HS-5 (cell line): ENCODE measurements at regions not wholly inside any gene's neighbourhood (a gene's known extent, or its start where the extent isn't known, plus 50 kb on each side); places are given as distances from the start of the nearest gene placed in this dataset.
"Not testable (repeated sequence)": the region's sequence is repeated elsewhere in the genome, so short reads cannot be mapped to it uniquely, and the experiment has no call there.

Source experiments
- DNase-seq: peaks from one replicate; pipeline ENCODE4 v3.0.0-alpha.2; 2012; ENCODE audit warnings: low read depth

GRCh38 chr5:66413931-66414330, 182.3 kb upstream of the MAST4 start:
- DNase-seq, result no peak

- DNase-seq, result no peak
These were observed 181.0 kb upstream of the MAST4 start for GRCh38 chr5:66415208-66415607.

DNA sequence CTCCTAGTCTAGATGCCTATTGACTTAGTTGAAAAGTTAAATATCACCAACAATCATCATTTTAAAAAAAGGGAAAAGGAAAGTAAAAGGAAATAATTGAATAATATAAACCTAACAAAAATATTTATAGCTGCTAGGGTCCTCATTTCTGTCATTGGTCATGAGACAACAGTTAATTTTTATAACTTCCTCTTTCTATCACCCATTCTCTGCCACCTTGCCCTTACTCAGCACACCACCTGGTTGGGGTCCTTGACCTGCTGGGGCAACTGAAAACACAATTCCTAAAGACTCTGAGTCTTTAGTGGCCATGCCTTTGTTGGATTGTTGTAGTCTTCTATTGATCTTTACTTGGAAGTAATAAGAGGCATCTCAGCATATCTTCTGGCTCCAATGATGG, 179.5 kb upstream of the MAST4 start:
- DNase-seq, result no peak

GRCh38 chr5:66417781-66418180, 178.4 kb upstream of the MAST4 start:
- no peak for DNase-seq

DNA sequence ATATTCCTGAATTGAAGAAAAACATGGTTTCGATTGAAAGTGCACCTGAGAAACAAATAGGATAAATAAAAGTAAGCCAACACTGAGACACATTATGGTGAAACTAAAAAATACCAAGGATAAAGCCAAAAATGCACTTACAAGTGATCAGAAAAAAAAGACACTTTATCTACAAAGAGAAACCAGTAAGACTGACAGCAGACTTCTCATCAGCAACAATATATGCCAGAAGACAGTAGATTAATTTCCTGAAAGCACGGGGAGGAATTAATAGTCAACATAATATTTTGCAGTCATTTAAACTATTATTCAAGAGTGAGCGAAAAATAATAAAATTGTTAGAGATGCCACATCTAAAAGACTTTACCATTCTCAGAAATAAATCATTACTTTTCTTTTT, 172.7 kb upstream of the MAST4 start:
- DNase-seq, result no peak

DNA sequence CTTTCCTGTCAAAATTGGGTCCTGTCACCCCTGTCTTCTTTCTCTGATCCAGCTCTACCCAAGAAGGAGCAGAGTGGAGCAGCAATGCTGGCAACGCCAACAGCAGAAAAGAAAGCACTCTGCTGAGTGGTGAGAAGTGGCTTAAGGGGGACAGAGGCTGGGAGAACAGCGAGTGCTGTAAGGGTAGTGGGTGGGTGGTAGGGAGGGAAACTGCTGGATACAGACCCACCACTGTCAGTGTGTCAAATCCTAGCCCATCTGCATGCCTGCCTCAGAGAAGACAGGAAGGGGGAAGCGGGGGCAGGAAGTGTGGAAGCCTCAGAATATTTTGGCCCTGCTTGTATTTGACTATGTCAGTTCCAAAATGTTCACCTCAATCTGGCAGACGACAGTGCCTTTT, 170.4 kb upstream of the MAST4 start:
- DNase-seq, result no peak

GRCh38 chr5:66426259-66427138, 169.7 kb upstream of the MAST4 start:
- DNase-seq, result no peak

DNA sequence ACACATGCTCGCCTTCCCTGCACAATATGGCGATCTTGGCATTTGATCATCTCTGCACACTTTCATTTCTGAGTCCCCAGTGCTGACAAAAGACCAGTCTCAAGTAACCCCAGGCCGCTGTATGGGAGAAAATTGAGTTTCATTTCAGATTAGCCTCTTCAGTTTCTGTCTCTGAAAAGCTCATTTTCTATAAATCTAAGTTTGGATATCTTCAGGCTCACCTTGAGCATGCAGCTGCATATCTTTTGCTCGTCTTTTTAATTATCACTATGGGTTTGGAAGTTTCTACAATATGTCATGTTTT, 169.1 kb upstream of the MAST4 start:
- DNase-seq, result no peak

- DNase-seq, result no peak
These were observed 159.5 kb upstream of the MAST4 start for GRCh38 chr5:66436721-66437120.

GRCh38 chr5:66438087-66438486, 158.1 kb upstream of the MAST4 start:
- DNase-seq, result no peak

DNA sequence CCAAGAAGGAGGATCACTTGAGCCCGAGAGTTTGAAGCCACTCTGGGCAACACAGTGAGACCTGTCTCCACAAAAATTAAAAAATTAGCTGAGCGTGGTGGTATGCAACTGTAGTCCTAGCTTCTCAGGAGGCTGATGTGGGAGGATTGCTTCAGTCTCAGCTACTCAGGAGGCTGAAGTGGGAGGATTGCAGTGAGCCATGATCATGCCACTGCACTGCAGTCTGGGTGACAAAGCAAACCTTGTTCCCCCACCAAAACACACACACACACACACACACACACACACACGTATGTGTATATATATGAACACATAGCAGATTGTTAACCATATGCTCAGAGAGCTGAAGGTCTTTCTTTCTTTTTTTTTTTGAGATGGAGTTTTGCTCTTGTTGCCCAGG, 157.5 kb upstream of the MAST4 start:
- no peak for DNase-seq

DNA sequence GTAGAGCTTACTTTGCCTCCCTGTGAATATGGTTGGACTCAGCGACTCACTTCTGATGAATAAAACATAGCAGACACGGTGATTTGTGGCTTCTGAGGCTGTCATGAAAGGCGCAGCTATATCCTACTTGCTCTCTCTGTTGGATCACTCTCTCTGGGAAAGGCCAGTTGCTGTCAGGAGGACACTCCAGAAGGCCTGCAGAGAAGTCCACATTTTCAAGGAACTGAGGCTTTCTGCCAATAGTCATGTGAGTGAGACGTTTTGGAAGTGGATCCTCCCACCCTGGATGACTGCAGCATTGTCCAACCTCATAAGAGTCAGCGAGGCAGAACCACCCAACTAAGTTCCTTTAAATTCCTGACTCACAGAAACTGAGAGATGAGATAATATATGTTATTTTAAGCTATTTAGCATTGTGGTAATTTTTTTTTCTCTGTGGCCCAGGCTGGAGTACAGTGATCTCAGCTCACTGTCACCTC, 156.0 kb upstream of the MAST4 start:
- DNase-seq, result peak; percentile 39

DNA sequence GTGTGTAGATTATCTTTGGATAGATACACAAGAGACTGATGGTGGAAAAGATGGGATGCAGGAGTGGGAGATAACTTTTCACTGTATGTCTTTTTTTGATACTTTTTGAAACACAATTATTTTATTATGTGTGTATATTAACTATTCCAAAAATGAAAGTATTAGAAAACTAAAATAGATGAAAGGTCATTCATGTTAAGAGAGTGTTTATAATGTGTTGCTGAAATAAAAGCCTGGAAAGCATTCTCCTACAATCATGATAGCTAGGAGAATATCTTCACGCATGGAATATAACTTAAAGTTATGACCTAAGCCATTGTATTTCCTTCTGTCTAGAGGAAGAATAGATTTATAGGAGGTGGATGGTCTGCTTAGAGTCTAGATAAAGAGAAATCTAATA, 154.8 kb upstream of the MAST4 start:
- DNase-seq, result no peak

- no peak for DNase-seq
These were observed 153.2 kb upstream of the MAST4 start for GRCh38 chr5:66442951-66443445.

GRCh38 chr5:66443462-66444130, 152.6 kb upstream of the MAST4 start:
- DNase-seq, result no peak

- DNase-seq, result not testable (repeated sequence)
These were observed 148.1 kb upstream of the MAST4 start for GRCh38 chr5:66448070-66448469.

GRCh38 chr5:66450237-66450636, 146.0 kb upstream of the MAST4 start:
- no peak for DNase-seq

DNA sequence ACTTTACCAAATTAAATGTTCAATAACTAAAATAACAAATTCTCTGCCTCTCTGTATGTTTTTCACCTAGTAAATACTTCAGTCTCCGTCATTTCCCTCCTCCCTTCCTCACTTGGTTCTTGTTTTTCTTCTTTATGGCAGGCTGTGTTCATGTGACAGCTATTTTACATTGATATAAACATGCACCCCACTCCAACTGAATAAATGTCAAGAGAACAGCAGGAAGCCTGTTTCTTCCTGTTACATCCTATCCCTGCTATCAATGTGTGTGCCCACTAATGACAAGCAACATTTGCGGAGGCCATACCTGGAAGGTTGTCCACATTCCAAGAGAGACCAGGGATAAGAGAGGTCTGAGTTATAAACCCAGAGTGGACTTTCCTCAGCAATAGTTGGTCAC, 145.2 kb upstream of the MAST4 start:
- DNase-seq, result no peak

DNA sequence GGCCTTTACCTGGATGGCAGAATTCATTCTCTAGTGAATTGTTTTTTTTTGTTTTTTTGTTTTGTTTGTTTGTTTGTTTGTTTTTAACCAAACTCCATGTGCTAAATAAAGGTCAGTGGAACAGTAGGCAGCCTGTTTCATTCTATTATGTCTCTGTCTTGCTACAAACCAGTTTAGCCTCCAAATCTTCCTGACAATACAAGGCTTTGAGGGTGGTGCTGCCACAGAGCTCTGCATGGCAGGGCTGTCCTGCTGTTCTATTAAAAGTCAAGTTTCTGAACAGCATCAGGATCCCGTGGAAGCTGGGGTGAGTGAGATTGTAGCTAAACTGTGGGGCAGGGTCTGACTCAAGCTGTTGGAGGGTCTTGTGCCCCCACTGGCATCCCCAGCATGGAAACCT, 144.1 kb upstream of the MAST4 start:
- no peak for DNase-seq

DNA sequence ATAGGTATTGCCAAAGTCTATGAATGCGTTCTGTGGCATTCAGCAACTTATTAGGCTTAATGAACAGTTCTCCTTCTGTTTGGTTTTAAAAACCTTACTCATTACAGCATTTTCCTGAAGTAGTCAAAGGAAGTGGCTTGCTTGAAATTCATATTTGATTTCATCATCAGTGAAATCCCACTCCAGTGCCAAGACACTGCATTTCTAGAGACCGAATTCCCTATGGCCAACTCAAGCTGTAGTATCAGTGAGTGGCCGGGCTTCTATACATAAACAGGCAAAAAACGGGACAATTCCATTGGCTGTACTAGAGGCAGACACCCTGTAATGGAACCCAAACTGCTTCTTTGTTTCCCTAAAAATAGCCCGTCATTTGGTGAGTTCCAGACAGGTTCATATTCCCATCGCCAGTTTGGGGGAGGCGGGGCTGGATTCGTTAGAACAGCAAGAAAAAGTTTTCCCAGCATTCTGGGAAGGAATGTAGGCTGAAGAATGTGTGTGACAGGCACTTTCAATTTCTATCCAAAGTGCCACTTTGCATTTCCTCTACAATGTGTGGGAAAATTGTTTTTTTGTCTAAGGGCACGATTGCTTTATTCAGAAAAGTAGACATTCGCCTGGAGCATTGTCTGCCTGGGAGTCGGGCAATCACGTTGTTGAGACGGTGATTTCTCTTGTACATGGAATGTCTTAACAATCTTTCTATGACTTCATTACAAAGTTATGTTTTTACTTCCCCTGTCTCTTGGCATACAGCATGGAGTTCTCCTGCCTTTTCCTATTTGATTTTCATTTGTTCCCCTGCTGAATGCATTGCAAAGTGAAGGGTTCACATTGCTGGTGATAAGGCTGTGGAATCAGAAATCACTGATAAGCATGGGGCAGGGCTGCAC, 141.8 kb upstream of the MAST4 start:
- DNase-seq, result no peak

GRCh38 chr5:66459728-66460127, 136.5 kb upstream of the MAST4 start:
- DNase-seq, result no peak

DNA sequence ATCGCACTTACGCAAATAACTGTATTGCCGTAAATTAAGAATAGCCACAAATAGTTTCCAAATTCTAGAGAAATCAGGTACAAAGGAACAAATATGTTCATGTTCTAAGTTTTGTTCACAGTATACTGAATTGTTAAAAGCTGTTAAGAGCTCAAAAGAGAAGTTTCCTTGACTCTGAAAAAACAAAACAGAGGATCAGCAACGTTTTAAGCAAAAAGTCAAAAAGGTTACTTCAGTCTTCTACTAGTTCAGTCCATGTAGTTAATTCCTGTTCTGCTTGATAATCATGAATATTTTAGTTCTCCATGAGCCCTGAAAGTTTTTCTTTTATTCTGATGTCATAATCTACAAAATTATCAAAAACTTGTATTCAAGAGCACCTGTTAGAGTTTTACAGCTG, 128.6 kb upstream of the MAST4 start:
- DNase-seq, result no peak

DNA sequence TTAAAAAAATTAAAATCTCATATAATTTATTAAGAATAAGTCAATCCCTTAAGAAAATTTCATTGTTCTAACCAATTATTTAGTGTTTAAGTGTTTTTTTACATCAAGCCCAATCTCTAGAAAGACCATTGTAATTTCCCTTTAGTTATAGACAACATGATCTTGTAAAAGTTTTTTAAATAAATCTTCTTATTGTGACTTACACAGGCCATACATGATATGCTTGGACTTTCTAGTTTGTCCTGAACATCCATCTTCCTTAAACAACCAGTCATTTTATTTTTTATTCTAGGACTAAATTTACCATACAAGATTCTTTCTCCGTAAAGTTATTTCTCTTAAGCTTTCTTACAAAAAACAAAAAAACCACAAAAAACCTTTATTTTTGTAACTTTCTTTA, 126.5 kb upstream of the MAST4 start:
- no peak for DNase-seq
